ENCODE measurements at regions not wholly inside any gene's neighbourhood (a gene's known extent, or its start where the extent isn't known, plus 50 kb on each side); places are given as distances from the start of the nearest gene placed in this dataset.

DNA sequence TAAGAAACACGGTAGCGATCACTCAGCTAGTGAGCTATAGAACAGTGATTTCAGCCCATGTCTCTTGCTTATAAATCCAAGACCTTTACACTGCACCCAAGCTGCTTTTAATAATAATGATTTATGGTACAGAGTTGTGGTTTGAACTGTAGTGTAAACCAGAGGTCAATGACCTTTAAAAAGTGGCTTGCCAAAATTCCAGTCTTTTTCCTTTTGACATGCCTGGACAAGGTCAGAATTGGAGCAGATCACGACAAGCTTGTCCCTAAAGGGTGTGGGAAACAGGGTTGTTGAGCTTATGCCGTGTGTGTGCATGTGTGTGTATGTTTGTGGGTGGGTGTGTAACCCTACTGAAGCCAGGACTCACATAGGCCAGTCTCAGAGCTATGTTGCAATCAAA, 225.3 kb upstream of the CLINT1 start:
- DNase-seq, result no peak

DNA sequence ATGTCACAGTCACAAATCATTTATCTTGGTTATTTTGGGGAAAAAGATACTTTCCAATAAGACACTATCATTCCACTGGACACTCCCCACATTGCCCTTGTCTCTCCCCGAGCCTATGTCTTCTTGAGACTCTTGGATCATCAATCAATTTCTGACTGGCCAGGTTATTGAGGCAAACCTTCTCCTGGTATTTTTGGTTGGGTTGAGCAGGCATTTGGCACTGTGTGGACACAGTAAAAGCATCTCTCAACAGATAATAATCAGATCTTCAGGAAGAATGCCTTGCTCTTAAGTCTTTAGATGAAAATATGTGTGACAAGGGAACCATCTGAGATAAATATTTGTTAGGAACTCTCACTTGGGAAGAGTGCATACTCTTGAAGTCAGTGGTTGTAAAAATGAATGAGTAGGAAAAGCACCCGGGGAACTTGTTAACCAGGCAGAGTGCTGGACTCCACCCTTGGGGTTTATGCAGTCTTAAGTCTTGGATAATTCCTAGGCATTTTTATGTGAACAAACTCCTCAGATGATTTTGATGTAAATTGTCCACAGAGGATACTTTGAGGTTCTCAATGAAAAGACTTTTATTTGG, 223.8 kb upstream of the CLINT1 start:
- DNase-seq, result no peak

DNA sequence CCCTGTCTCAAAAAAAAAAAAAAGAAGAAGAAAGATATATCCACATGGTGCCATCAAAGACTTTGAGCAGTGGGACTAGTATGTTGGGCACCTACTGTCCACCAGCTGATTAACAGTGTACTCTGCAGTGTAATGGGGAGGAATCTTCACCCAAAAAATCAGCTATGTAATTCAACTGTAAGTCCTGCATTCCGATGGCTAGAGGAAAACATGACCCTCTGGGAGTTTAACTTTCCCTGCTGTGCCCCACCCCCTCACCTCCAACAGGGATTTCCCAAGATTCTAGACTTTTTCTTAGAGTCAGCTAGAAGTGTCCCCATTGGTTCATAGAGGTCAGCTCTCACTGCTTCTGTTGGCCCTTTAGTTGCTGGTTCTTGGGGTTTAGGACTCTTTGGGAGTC, 221.2 kb upstream of the CLINT1 start:
- DNase-seq, result no peak

DNA sequence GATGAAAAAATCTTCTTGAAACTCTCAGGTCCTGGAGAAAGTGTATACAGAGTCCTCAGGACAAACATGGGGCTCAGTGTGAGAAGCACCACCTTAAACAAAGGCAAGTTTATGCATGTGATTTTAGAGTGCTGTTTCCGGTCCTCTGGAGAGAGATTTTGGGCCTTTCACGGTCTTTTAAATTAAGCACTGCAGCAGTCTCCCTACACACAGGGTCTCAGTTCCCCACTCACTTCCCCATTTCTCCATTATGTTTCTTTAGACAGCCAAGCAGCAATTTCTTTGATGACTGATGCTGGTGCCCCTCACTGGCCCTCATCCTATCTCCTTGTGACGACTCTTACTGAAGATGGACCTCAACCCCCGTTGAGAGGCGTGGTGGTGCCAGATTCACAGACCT, 220.2 kb upstream of the CLINT1 start:
- peak; percentile 10 for DNase-seq

DNA sequence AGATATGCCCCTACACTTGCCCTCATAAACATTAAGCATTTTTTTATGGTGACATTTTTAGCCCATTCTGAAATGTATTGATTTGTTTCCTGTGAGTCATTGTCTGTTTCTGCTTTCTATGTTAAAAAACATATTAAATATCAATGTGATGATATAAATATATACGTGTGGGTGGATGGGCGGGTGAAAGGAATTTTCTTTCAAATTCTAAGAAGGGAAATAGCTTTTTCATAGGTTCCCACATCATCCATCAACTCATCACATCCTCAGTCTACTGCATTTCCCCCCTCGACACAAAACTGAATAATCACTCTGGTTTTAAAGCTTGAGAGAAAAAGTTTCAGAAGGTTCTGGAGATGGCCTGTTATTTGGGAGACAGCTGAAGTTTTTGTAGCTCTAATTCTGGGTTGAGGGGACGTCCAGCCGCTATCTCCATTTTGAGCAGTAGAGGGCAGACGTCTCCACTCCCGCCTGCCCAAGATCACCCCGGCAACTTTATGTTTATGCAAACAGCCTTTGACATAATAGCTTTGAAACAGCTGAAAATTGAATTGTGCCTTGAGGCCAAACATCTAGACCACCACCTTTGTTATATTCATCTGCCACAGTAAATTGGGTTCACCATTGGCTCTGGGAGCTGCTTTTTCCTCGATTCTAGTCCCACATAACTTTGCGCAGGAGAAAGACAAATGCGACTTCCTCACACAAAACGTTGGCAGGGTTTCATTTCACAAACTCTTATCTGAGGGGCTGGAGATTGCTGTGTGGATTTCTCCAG, 216.2 kb upstream of the CLINT1 start:
- DNase-seq, result peak; percentile 67

DNA sequence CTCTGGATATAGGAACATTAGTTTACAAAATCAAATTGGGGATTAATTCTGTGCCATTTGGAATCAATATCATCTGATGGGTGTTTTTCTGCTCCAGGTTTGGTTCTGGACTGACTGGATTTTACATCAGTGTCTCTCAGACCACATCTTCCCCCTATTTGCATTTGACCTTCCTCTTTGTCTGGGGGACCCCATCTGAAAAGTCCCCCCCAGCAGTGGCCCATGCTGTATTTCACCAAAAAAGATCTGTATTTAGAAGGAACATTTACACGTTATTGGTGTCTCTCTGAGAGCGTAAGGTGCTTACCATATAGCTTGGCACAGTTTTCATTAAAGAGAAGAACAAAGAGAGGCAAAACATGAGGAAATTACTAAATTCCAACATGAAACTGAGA, 215.6 kb upstream of the CLINT1 start:
- no peak for DNase-seq

DNA sequence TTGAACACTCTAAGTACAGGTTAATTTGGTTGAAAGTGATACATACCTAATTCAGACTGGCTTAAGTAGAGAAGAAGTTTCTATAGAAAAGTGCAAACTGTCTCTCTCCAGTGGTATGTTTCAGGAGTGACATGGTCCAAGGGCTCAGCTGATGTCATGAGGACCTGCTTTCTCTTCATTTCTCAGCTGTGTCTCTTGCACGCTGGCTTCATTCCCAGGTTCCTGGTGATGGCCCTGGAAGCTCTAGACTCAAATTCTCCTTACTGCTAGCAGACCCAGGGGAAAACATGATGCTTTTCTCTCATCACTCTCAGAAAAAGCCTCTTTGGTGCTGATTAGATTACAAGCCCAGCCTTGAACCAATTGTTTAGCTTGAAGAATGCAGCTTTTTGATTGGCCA, 211.9 kb upstream of the CLINT1 start:
- DNase-seq, result no peak

DNA sequence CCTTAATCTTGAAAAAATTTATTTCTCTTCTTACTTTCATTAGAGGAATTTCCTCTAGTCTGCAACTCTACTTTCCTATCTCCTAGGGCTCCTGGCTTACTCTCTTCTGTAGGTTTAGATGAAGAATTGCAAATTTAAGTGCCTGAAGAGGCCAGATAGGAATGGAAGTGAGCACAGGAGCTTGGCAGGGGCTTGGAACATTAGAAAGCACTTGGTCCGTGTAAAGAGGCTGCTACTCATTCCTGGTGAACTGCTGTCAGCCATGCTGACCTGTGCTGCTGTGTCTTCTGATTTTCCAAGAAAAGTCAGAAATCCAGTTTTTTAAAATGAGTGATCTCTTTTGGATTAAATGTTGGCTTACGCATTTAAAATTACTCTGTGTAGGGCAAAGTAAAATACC, 210.9 kb upstream of the CLINT1 start:
- no peak for DNase-seq

DNA sequence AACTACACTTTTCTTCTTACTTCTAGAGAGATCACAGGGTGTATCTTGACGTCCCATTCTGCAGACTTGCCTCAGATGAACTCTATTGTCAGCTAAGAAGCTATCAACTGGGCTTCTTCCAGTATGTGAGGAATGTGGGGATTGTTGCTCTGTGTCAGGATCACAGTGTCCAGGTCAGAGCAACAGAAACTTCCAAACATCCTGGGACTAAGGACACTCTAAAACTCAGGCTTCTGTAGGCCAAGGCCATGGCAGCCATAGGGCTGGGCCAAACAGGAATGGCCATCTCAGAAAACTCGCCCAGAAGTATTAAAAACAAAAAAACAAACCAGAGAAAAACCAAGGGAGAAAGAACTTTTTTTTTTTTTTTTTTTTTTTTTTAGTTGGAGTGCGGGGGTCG, 210.0 kb upstream of the CLINT1 start:
- DNase-seq, result no peak

DNA sequence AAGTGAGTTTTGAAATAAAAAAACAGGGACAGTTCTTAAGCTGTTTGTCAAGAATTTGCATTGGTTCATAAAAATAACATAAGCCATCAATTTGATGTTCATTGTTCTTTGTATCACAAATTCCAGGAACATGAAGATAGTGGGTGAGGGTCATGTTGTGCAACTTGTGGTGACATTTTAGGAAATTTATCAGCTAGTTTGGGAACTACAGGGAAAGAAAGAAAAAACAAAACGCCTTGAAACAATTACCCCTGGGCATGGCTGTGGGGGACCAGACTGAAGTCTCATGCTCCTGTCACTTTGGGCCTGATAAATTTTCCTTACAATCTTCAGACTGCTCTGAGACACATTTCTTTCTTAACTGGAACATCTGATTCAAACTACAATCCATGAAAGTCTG, 207.1 kb upstream of the CLINT1 start:
- no peak for DNase-seq

DNA sequence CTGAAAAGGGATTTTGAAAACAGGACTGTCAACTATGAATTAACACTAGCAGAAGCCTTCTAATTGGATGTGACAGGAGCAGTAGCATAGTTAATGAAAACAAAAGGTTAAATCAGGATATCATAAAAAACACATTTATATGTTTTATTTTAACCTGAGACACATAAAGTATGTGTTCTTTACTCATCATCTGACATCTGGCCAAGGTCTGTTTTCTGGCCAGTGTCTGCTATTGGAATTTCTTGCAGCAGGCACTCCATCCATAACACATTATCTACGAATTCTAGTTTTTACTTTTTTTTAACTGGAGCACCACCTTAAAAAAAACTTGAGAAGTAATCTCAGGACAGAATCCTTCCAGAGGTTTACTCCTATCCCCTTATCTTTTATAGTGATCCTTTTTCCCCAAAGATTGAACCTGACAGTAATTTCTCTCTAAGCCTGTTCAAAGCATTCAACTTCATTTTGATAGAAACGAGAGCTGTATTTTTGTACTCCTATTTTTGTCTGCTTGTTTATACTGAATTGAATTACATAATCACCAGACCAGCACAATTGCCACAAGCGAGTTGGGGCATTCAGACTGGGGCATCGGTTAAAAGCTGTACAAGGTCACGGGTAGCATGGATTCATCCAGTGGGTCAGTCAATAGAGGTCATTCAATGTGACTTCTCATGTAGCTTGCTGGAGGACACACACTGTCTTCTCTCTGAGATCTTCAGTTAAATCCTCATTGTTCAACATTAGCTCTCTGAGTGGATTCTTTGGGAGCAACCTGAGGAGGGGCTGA, 205.6 kb upstream of the CLINT1 start:
- DNase-seq, result no peak

DNA sequence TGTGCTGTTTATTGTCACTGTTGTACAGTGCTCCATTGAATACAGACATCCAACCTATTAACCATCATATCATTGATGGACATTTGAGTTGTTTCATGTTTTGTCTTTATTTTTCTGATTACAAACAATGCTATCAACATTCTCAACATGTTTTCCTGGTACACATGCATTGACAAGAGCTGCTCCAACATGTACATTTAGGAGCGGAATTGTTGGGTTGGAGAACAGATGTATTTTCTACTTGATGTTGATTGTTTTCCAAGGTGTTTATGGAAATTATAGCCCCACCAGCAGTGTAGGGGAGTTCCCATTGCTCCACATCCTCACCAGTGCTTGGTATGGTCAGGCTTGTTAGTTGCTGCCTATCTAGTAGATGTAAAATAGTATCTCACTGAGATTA, 204.1 kb upstream of the CLINT1 start:
- no peak for DNase-seq

DNA sequence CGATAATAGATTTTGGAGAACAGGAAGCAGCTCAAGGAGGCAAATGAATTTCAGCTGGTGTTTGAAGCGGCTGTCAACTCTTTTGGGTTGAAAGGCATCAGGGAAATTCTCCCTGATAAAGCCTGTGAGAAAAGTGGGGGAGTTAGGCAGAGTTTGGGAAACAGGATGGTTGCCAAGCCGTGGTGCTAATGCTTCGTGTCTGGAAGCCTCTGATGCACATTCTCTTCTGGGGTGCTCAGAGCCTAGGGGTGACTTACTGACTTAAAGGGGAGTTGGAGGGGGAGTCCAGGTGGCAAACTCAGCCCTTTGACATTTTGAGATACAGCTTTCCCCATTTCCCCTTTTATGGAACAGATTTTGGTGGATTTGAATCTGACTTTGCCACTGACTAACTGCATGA, 202.5 kb upstream of the CLINT1 start:
- DNase-seq, result no peak

DNA sequence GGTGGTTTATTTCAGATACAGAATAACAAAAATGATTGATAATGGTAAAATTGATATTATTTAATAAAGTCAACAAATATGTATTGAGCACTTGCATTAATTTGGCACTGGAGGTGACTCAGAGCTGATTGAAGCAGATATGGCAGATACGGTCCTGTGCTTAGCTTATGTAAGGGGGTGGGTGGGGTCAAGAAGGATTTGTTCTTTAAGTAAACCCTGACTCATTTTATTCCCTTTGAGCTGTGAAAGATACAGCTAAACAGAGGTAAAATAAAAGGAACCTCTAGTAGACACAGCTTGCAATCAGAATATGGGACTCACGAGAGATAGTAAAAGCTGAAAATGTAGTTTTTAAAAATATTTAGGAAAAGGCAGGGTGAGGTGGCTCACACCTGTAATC, 201.3 kb upstream of the CLINT1 start:
- no peak for DNase-seq

DNA sequence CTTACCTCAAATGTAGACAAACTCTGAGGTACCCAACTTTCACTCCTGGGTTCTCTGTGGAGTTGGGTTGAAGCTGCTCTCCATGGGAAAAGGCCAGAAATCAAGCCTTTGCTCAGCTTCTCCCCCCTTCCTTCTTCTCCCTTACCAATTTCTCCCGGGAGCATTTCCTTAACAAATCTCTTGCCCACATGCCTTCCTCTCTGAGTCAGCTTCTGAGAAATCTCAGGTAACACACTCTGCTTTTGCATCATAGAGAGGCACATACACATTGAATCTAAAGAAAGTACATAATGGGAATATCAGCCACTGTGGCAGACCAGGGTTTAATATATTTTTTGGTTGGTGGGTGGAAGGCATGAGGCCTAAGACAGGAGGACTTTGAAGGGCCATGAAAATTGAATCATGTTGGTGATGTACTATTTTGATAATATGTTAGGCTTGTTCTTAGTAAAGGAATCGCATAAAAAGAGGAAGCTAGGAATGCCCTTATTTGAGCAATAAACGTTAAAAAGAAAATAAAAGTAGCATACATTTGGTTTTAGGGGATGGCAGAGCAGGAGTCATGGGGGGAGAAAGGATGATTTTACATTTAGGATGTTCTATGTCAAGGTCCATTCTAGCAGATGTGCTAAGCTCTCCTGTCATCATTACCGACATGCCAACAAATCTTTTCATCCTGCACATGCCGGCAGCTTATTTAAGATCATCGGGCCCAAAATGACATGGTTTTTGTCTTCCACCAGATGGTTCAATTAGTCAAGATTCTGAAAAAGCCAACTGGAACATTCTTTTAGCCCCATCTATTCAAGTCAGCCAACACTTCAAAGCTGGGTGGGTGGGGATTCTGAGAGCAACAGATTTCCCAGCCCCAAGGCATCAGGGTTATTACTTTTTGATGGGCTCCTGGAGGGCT, 199.5 kb upstream of the CLINT1 start:
- DNase-seq, result no peak

DNA sequence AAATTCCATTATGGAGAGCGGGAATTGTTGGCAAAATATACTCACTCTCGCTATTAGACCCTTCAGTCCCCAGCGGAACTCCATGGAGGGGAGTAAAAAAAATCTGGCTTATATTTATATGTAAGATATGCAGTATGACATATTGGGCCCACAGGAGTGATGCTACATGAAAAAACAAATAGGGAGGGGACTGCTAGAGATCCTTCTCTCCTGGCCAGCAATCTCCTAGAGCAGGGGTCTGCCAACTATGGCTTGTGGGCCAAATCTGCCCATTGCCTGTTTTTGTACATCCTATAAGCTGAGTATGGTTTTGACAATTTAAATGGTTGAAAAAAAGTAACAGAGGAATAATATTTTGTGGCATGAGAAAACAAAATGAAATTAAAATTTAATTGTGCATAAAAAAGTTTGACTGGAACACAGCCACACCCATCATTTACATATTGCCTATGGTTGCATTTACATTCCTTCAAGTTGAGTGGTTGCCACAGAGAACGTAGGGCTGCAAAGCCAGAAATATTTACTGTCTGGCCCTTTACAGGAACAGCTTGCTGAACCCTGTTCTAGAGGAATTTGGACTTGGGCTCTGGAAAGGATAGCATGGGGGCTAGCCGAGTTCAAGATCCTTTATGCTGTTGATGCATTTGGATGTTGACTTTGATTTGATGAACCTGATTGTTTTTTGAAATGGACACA, 197.3 kb upstream of the CLINT1 start:
- no peak for DNase-seq

DNA sequence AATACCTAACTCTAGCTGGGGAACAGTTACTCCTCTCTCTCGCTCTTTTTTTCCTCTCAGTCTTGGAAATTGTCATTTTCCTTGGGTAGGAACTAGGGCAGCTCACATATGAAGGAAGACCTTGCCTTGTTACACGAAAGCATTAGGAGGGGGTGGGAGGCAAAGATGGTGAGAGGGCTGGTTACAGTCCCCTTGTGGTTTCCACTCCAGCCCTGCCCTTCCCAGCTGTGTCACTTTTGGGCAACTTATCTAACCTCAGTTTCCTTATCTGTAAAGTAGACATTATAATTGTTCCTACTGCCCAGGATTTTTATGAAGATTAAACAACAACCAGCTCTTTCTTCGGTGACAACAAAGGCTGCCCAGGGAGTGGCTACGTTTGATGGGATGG, 196.2 kb upstream of the CLINT1 start:
- DNase-seq, result no peak

DNA sequence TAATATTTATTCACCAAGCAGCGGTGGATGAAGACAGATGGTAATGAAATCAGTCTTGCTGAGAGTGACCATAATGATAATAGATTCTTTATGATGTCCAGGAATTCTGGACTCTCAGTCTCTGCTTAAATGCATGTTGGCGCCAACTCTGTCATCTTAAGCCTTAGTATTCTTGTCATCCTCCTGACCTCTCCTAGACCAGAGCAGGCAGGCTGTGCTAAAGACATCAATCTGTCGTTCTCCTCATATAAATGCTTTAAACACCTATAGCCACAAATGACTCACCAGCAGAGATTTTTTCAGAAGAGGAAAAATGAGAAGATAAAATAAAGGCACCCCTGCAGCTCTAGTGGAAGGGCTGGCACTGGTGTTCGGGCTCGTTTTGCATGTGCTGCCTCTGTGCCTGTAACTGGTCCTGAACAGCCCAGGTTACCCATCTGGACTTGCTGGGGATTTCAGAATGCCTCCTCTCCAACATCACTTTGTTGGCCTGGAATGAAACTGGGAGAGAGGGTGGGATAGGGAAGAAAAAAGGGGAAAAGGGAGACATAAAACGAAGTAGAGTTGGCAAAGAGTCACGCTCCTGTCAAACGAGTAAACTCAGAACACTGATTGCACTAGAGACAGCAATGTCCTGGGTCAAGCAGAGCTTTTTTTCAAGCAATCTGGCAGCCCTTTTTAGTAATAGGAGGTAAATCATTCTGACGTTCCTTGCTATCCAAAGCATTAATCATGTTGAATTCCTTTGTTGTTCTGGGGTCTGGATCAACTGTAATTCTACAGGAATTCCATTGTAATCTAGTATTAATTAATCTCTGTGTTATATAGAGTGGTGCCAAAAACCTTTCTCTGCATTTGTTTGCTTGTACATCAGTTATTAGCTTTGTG, 195.5 kb upstream of the CLINT1 start:
- DNase-seq, result no peak

DNA sequence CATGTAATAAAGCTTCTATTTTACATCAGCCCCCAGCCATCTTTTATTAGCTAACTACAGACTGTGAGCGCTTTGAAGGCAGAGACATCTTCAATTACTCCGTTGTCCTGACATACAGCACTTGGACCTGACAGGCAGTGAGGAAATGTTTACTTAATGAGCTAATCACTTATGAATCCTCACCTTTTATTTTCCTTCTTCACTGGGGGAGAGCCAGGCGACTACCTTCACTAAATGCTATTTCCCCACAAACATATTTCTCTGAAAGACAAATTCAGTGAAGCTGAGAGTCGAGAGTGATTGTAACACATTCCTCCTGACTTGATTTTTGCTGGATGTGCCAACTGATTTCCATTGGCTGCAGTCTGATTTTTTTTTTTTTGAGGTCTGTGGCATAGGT, 192.1 kb upstream of the CLINT1 start:
- DNase-seq, result no peak

DNA sequence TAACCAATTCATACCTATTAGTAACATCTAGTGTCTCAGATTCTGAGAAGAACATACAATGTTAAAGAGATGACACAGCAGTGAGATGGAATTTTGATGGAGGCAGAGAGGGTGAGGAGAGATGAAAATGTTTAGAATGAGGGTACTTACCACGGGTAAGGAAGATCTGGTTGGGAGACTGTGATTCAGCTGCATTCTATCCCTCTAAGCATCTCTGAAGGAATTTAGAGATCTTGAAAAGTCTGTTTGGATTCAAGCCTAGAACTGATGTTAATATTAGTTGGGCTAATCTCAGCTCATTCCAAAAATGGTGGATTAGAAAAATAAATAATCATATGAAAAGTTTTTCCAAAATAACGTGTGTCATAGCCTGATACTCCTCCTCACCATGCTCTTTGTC, 191.5 kb upstream of the CLINT1 start:
- DNase-seq, result no peak

DNA sequence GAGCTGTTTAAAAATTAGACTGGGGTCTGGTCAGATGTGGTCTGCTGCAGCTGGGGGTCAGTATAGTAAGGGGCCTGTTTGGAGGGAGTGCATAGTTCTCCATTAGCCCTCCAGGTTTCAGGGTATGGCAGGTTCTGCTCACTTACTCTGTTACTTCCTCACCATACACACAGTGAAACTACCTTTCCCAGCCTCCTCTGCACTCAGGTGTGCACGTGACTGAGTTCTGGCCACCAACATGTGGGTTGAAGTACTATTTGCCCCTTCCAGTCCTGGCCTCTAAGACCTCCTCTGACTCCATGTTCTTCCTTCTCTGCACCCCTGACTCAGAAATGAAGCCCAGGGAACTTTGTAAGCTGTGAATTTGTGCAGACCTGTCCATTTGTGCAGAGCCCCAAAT, 190.5 kb upstream of the CLINT1 start:
- DNase-seq, result no peak

DNA sequence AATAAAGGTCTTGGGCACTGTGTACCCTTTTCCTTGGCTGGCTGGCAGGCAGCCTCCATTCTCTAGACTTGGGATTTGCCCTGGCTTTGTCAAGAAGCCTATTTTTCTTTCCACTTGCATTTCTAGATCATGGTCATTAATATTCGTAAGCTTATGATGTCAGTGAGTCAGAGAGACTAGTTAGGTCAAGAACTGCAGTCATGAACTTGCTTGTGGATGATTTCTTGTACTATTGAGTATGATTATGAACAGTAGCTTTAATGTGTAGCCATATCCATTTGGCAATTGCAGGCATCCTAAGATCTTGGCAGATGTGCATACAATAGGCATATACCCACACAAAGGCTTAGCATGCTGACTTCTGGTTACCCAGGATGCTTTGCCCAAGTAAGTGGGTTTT, 186.8 kb upstream of the CLINT1 start:
- no peak for DNase-seq

All from OCI-M1 (cell line).